ENCODE measurements at regions not wholly inside any gene's neighbourhood (a gene's known extent, or its start where the extent isn't known, plus 50 kb on each side); places are given as distances from the start of the nearest gene placed in this dataset.

GRCh38 chr13:50712881-50713280, 130.6 kb downstream of the DLEU7 start:
- no peak overlapping the region for H3K9ac ChIP-seq (ENCODE audit: low read length)
- H3K9me3 Mint-ChIP-seq (ENCODE audit: unreplicated experiment) = no peaks in the 10 kb centered on the region
- H3K4me1 ChIP-seq (ENCODE audit: insufficient read depth, low read length) = no peaks in the 10 kb centered on the region
- FAIRE-seq (peak; percentile 32), DNase-seq (ENCODE audit: low read depth) (no peak)
- no peaks in the 10 kb centered on the region for H3K27me3 ChIP-seq (ENCODE audit: insufficient read depth, low read length)
- no peak overlapping the region for H3K27ac ChIP-seq (ENCODE audit: low read depth, low read length)
- no peak overlapping the region for H3K4me3 Mint-ChIP-seq (ENCODE audit: unreplicated experiment)
- H3K79me2 ChIP-seq (ENCODE audit: insufficient read depth, low read length) = no peaks in the 10 kb centered on the region
- no peak overlapping the region for H3K4me3 ChIP-seq (ENCODE audit: insufficient read depth, low read depth, low read length)
- no peak overlapping the region for H3K4me2 ChIP-seq (ENCODE audit: low read length)
- H4K20me1 ChIP-seq (ENCODE audit: insufficient read depth, low read length) = no peaks in the 10 kb centered on the region
- TF ChIP-seq EZH2 (IDR thresholded peaks at IDR 0.05; ENCODE audit: insufficient read depth, low read length) (no peak), CTCF (IDR thresholded peaks at IDR 0.05; ENCODE audit: insufficient read depth, low read depth, low read length) (no peak)
- H3K36me3 ChIP-seq (ENCODE audit: insufficient read depth, low read length) = no peaks in the 10 kb centered on the region
- H3K27ac Mint-ChIP-seq (ENCODE audit: unreplicated experiment) = peak overlapping the region; percentile 13
- H3K4me1 Mint-ChIP-seq (ENCODE audit: low read depth, unreplicated experiment) = peaks cover 24% of the 10 kb centered on the region
- H3K27me3 Mint-ChIP-seq (ENCODE audit: low read depth, unreplicated experiment) = no peaks in the 10 kb centered on the region
- H3K9me3 ChIP-seq (ENCODE audit: insufficient read depth, low read depth, low read length) = no peaks in the 10 kb centered on the region
- H3K36me3 Mint-ChIP-seq (ENCODE audit: low read depth, unreplicated experiment) = peaks cover 1% of the 10 kb centered on the region
- H2AFZ ChIP-seq (ENCODE audit: low read depth, low read length) = no peak overlapping the region

DNA sequence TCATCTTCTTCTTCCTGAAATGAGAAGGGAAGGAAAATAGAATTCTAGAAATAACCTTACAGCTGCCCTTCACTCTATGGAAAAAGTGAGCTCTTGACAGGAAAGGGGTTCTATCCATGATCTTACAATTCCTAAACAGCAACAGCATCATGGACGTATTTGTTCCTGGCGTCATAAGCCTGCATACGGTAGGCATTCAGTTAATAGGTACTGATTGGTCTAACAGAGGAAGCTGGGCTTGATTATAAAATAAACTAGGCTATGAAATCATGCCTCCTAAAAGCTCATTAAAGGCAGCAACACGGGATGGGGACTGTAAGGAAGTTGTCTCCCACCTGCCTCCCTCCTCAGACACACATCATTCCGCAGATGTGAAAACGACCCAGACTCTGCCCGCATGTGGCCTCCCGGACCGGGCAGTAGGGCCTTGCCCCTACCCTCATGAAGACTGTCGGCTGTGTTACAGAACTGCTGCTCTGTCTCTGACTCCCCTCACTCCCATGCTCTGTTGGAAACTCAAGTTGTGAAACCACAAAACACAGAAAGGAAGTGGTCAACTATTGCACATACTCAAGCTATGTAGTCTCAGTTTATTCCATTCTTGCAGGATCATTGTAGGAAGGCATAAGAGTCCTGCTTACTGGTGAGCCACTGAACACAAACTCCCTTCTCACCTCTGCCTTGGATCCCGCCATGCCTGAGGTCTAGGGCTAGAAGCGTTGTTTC, 129.8 kb downstream of the DLEU7 start:
- no peaks in the 10 kb centered on the region for H3K4me1 ChIP-seq (ENCODE audit: insufficient read depth, low read length)
- Mint-ChIP-seq H3K27ac (ENCODE audit: unreplicated experiment) (peak overlapping the region; percentile 97), H3K9me3 (ENCODE audit: unreplicated experiment) (no peaks in the 10 kb centered on the region), H3K36me3 (ENCODE audit: low read depth, unreplicated experiment) (peaks cover 1% of the 10 kb centered on the region), H3K27me3 (ENCODE audit: low read depth, unreplicated experiment) (no peaks in the 10 kb centered on the region), H3K4me1 (ENCODE audit: low read depth, unreplicated experiment) (peaks cover 24% of the 10 kb centered on the region), H3K4me3 (ENCODE audit: unreplicated experiment) (no peak overlapping the region)
- H3K79me2 ChIP-seq (ENCODE audit: insufficient read depth, low read length) = no peaks in the 10 kb centered on the region
- no peaks in the 10 kb centered on the region for H3K9me3 ChIP-seq (ENCODE audit: insufficient read depth, low read depth, low read length)
- H3K4me3 ChIP-seq (ENCODE audit: insufficient read depth, low read depth, low read length) = no peak overlapping the region
- H4K20me1 ChIP-seq (ENCODE audit: insufficient read depth, low read length) = no peaks in the 10 kb centered on the region
- H2AFZ ChIP-seq (ENCODE audit: low read depth, low read length) = no peak overlapping the region
- H3K36me3 ChIP-seq (ENCODE audit: insufficient read depth, low read length) = no peaks in the 10 kb centered on the region
- FAIRE-seq (peak; percentile 78), DNase-seq (ENCODE audit: low read depth) (peak; percentile 98)
- no peak overlapping the region for H3K4me2 ChIP-seq (ENCODE audit: low read length)
- H3K27me3 ChIP-seq (ENCODE audit: insufficient read depth, low read length) = no peaks in the 10 kb centered on the region
- no peak overlapping the region for H3K27ac ChIP-seq (ENCODE audit: low read depth, low read length)
- no peak overlapping the region for H3K9ac ChIP-seq (ENCODE audit: low read length)
- no peak for TF ChIP-seq CTCF (IDR thresholded peaks at IDR 0.05; ENCODE audit: insufficient read depth, low read depth, low read length)
- TF ChIP-seq EZH2 (IDR thresholded peaks at IDR 0.05; ENCODE audit: insufficient read depth, low read length) = no peak

DNA sequence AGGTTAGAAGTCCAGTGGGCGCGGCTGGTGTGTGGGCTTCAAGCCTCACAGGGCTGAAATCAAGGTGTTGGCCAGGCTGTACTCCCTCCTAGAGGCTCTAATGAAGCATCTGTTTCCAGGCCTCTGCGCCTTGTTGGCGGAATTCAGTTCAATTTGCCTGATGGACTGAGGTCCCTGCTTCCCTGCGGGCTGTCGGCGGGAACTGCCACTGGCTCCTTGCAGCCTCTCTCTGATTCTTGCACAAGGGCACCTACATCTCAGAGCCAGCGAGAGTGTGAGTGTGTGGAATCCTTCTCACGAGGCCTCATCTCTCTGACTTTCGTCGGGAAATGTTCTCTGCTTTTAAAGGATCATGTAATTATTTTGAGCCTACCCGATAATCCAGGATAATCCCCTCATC, 128.6 kb downstream of the DLEU7 start:
- no peaks in the 10 kb centered on the region for H3K36me3 ChIP-seq (ENCODE audit: insufficient read depth, low read length)
- no peaks in the 10 kb centered on the region for H3K4me1 ChIP-seq (ENCODE audit: insufficient read depth, low read length)
- Mint-ChIP-seq H3K27ac (ENCODE audit: unreplicated experiment) (peak overlapping the region; percentile 97), H3K4me3 (ENCODE audit: unreplicated experiment) (no peak overlapping the region), H3K9me3 (ENCODE audit: unreplicated experiment) (no peaks in the 10 kb centered on the region), H3K36me3 (ENCODE audit: low read depth, unreplicated experiment) (peaks cover 1% of the 10 kb centered on the region), H3K27me3 (ENCODE audit: low read depth, unreplicated experiment) (no peaks in the 10 kb centered on the region), H3K4me1 (ENCODE audit: low read depth, unreplicated experiment) (peaks cover 24% of the 10 kb centered on the region)
- H3K27me3 ChIP-seq (ENCODE audit: insufficient read depth, low read length) = no peaks in the 10 kb centered on the region
- H3K4me3 ChIP-seq (ENCODE audit: insufficient read depth, low read depth, low read length) = no peak overlapping the region
- H3K27ac ChIP-seq (ENCODE audit: low read depth, low read length) = no peak overlapping the region
- no peak for TF ChIP-seq CTCF (IDR thresholded peaks at IDR 0.05; ENCODE audit: insufficient read depth, low read depth, low read length)
- H3K4me2 ChIP-seq (ENCODE audit: low read length) = no peak overlapping the region
- no peak for FAIRE-seq
- H3K9ac ChIP-seq (ENCODE audit: low read length) = no peak overlapping the region
- no peak for DNase-seq (ENCODE audit: low read depth)
- H3K9me3 ChIP-seq (ENCODE audit: insufficient read depth, low read depth, low read length) = no peaks in the 10 kb centered on the region
- no peak overlapping the region for H2AFZ ChIP-seq (ENCODE audit: low read depth, low read length)
- H3K79me2 ChIP-seq (ENCODE audit: insufficient read depth, low read length) = no peaks in the 10 kb centered on the region
- H4K20me1 ChIP-seq (ENCODE audit: insufficient read depth, low read length) = no peaks in the 10 kb centered on the region

All from astrocyte (in vitro differentiated cells and primary cell).